ENCODE measurements at regions not wholly inside any gene's neighbourhood (a gene's known extent, or its start where the extent isn't known, plus 50 kb on each side); places are given as distances from the start of the nearest gene placed in this dataset.
"Not testable (repeated sequence)": the region's sequence is repeated elsewhere in the genome, so short reads cannot be mapped to it uniquely, and the experiment has no call there.

- in situ Hi-C loops (cut with HindIII; ENCODE audit: low pct_unique_long_range_greater_than_20kb, low sequenced_read_pairs): loop anchor here (25.0 kb wide), 1 partner anchor 346 kb away; no protein-coding TSS in a partner anchor
- no peak for DNase-seq (ENCODE audit: low read depth, low spot score)
Measured at GRCh38 chr3:159257954-159258353, 456.1 kb downstream of the MFSD1 start.

GRCh38 chr3:159258934-159259333 is 457.1 kb downstream of the MFSD1 start:
- DNase-seq (ENCODE audit: low read depth, low spot score): peak; percentile 13
- in situ Hi-C loops (cut with HindIII; ENCODE audit: low pct_unique_long_range_greater_than_20kb, low sequenced_read_pairs): loop anchor here (25.0 kb wide), 1 partner anchor 347 kb away; no protein-coding TSS in a partner anchor

- in situ Hi-C loops (cut with HindIII; ENCODE audit: low pct_unique_long_range_greater_than_20kb, low sequenced_read_pairs): loop anchor here (25.0 kb wide), 1 partner anchor 348 kb away; no protein-coding TSS in a partner anchor
Measured at GRCh38 chr3:159260049-159260662, 458.3 kb downstream of the MFSD1 start.

GRCh38 chr3:159261333-159261732 is 459.5 kb downstream of the MFSD1 start:
- in situ Hi-C loops (cut with HindIII; ENCODE audit: low pct_unique_long_range_greater_than_20kb, low sequenced_read_pairs): loop anchor here (25.0 kb wide), 1 partner anchor 349 kb away; no protein-coding TSS in a partner anchor
- not testable (repeated sequence) for DNase-seq (ENCODE audit: low read depth, low spot score)

More at GRCh38 chr3:159260049-159260662, 458.3 kb downstream of the MFSD1 start:
- DNase-seq (ENCODE audit: low read depth, low spot score): peak; percentile 81

- in situ Hi-C loops (cut with HindIII; ENCODE audit: low pct_unique_long_range_greater_than_20kb, low sequenced_read_pairs): loop anchor here (25.0 kb wide), 1 partner anchor 352 kb away; no protein-coding TSS in a partner anchor
- DNase-seq (ENCODE audit: low read depth, low spot score): peak; percentile 75
Measured at GRCh38 chr3:159263750-159264553, 462.1 kb downstream of the MFSD1 start.

- in situ Hi-C loops (cut with HindIII; ENCODE audit: low pct_unique_long_range_greater_than_20kb, low sequenced_read_pairs): loop anchor here (25.0 kb wide), 1 partner anchor 353 kb away; no protein-coding TSS in a partner anchor
- DNase-seq (ENCODE audit: low read depth, low spot score): no peak
Measured at GRCh38 chr3:159265705-159266104, 463.9 kb downstream of the MFSD1 start.

- peak; percentile 85 for DNase-seq (ENCODE audit: low read depth, low spot score)
- in situ Hi-C loops (cut with HindIII; ENCODE audit: low pct_unique_long_range_greater_than_20kb, low sequenced_read_pairs): loop anchor here (25.0 kb wide), 1 partner anchor 354 kb away; no protein-coding TSS in a partner anchor
Measured at GRCh38 chr3:159266779-159267178, 464.9 kb downstream of the MFSD1 start.

GRCh38 chr3:159271799-159272512 is 470.1 kb downstream of the MFSD1 start:
- in situ Hi-C loops (cut with HindIII; ENCODE audit: low pct_unique_long_range_greater_than_20kb, low sequenced_read_pairs): loop anchor here (25.0 kb wide), 1 partner anchor 360 kb away; no protein-coding TSS in a partner anchor
- no peak for DNase-seq (ENCODE audit: low read depth, low spot score)

- in situ Hi-C loops (cut with HindIII; ENCODE audit: low pct_unique_long_range_greater_than_20kb, low sequenced_read_pairs): loop anchor here (25.0 kb wide), 1 partner anchor 361 kb away; no protein-coding TSS in a partner anchor
- DNase-seq (ENCODE audit: low read depth, low spot score): no peak
Measured at GRCh38 chr3:159273070-159273469, 471.2 kb downstream of the MFSD1 start.

GRCh38 chr3:159273608-159274007 is 471.8 kb downstream of the MFSD1 start:
- in situ Hi-C loops (cut with HindIII; ENCODE audit: low pct_unique_long_range_greater_than_20kb, low sequenced_read_pairs): loop anchor here (25.0 kb wide), 1 partner anchor 361 kb away; no protein-coding TSS in a partner anchor
- peak; percentile 52 for DNase-seq (ENCODE audit: low read depth, low spot score)

- in situ Hi-C loops (cut with HindIII; ENCODE audit: low pct_unique_long_range_greater_than_20kb, low sequenced_read_pairs): no loop called here
- no peak for DNase-seq (ENCODE audit: low read depth, low spot score)
Measured at GRCh38 chr3:159275741-159276140, 473.9 kb downstream of the MFSD1 start.

- in situ Hi-C loops (cut with HindIII; ENCODE audit: low pct_unique_long_range_greater_than_20kb, low sequenced_read_pairs): no loop called here
- no peak for DNase-seq (ENCODE audit: low read depth, low spot score)
Measured at GRCh38 chr3:159277814-159278213, 476.0 kb downstream of the MFSD1 start.

GRCh38 chr3:159280386-159281191 is 478.7 kb downstream of the MFSD1 start:
- in situ Hi-C loops (cut with HindIII; ENCODE audit: low pct_unique_long_range_greater_than_20kb, low sequenced_read_pairs): no loop called here
- no peak for DNase-seq (ENCODE audit: low read depth, low spot score)

GRCh38 chr3:159293493-159293892 is 491.6 kb downstream of the MFSD1 start:
- in situ Hi-C loops (cut with HindIII; ENCODE audit: low pct_unique_long_range_greater_than_20kb, low sequenced_read_pairs): no loop called here
- no peak for DNase-seq (ENCODE audit: low read depth, low spot score)

GRCh38 chr3:159301961-159302360 is 500.1 kb downstream of the MFSD1 start:
- in situ Hi-C loops (cut with HindIII; ENCODE audit: low pct_unique_long_range_greater_than_20kb, low sequenced_read_pairs): no loop called here
- DNase-seq (ENCODE audit: low read depth, low spot score): no peak

GRCh38 chr3:159305017-159305416 is 503.2 kb downstream of the MFSD1 start:
- DNase-seq (ENCODE audit: low read depth, low spot score): no peak
- in situ Hi-C loops (cut with HindIII; ENCODE audit: low pct_unique_long_range_greater_than_20kb, low sequenced_read_pairs): no loop called here

- in situ Hi-C loops (cut with HindIII; ENCODE audit: low pct_unique_long_range_greater_than_20kb, low sequenced_read_pairs); DNase-seq (ENCODE audit: low read depth, low spot score): not testable (repeated sequence)
Measured at GRCh38 chr3:159316706-159317105, 514.9 kb downstream of the MFSD1 start.

Measured in SK-MEL-5 (cell line).